Liver (tissue), 8 donors: ENCODE measurements at regions not wholly inside any gene's neighbourhood (a gene's known extent, or its start where the extent isn't known, plus 50 kb on each side); places are given as distances from the start of the nearest gene placed in this dataset.

Experiments
- DNase-seq: peaks from one replicate; pipeline ENCODE4 v3.0.0-alpha.2; 2017; ENCODE audit warnings: low spot score
- H3K27ac ChIP-seq, 2 donors: one replicate each; pipeline ENCODE4 v1.7.0; 2013; ENCODE audit warnings: inconsistent platforms in 2 of 2, low read length in 2 of 2, control low read depth in 1 of 2, low read depth in 1 of 2, mild to moderate bottlenecking in 1 of 2
- H3K27me3 ChIP-seq, 4 donors: one replicate each; pipeline versions ENCODE4 v1.6.1 to v1.7.0; 2013; ENCODE audit warnings: low read length in 3 of 4, inconsistent platforms in 1 of 4, mild to moderate bottlenecking in 1 of 4, moderate library complexity in 1 of 4; ENCODE audit not compliant: control insufficient read depth in 4 of 4, insufficient read depth in 4 of 4
- H3K36me3 ChIP-seq, 4 donors: one replicate each; pipeline versions ENCODE4 v1.6.1 to v1.7.0; 2013; ENCODE audit warnings: low read length in 3 of 4, mild to moderate bottlenecking in 3 of 4, low read depth in 1 of 4, moderate library complexity in 1 of 4; ENCODE audit not compliant: control insufficient read depth in 4 of 4, insufficient read depth in 3 of 4
- H3K4me1 ChIP-seq, 4 donors: one replicate each; pipeline versions ENCODE4 v1.6.1 to v1.7.0; 2013; ENCODE audit warnings: low read length in 3 of 4, mild to moderate bottlenecking in 3 of 4, moderate library complexity in 1 of 4; ENCODE audit not compliant: control insufficient read depth in 4 of 4, insufficient read depth in 4 of 4
- H3K4me3 ChIP-seq, 3 donors: one replicate each; pipeline versions ENCODE4 v1.6.1 to v1.7.0; 2013; ENCODE audit warnings: low read length in 3 of 3, control low read depth in 1 of 3, low read depth in 1 of 3, mild to moderate bottlenecking in 1 of 3
- H3K9ac ChIP-seq, 2 donors: one replicate each; pipeline ENCODE4 v1.7.0; 2013; ENCODE audit warnings: low read length in 2 of 2, mild to moderate bottlenecking in 2 of 2, moderate library complexity in 2 of 2, control low read depth in 1 of 2, low read depth in 1 of 2
- H3K9me3 ChIP-seq, 4 donors: one replicate each; pipeline versions ENCODE4 v1.6.1 to v1.7.0; 2013; ENCODE audit warnings: low read length in 3 of 4; ENCODE audit not compliant: control insufficient read depth in 4 of 4
- ATF3 ChIP-seq: IDR thresholded peaks from 2 replicates; pipeline ENCODE4 v1.6.1; 2016; ENCODE audit warnings: antibody characterized with exemption
- CTCF ChIP-seq: fragments of 150-350 bp; IDR thresholded peaks from 2 replicates; pipeline ENCODE4 v1.5.1; 2017; ENCODE audit warnings: improper control_type of control experiment, low read depth, low read length; ENCODE audit not compliant: missing input control
- EGR1 ChIP-seq, 2 donors: IDR thresholded peaks; 2 replicates each; pipeline ENCODE4 v1.6.1; 2016 to 2018; ENCODE audit warnings: antibody characterized with exemption in 2 of 2, low read depth in 2 of 2
- FOXA1 ChIP-seq: IDR thresholded peaks from 2 replicates; pipeline ENCODE4 v1.6.1; 2016; ENCODE audit warnings: antibody characterized with exemption
- FOXA2 ChIP-seq: IDR thresholded peaks from 2 replicates; pipeline ENCODE4 v1.6.1; 2016; ENCODE audit warnings: antibody characterized with exemption
- GABPA ChIP-seq, 2 donors: IDR thresholded peaks in 1 of 2; conservative IDR thresholded peaks in 1 of 2; 2 replicates each; pipeline ENCODE4 v1.6.1; 2016; ENCODE audit warnings: antibody characterized with exemption in 2 of 2, mild to moderate bottlenecking in 1 of 2, moderate library complexity in 1 of 2
- HNF4A ChIP-seq, 2 donors: conservative IDR thresholded peaks; 2 replicates each; pipeline ENCODE4 v1.6.1; 2016; ENCODE audit warnings: antibody characterized with exemption in 2 of 2, mild to moderate bottlenecking in 2 of 2
- HNF4G ChIP-seq: IDR thresholded peaks from 2 replicates; pipeline ENCODE4 v1.6.1; 2016; ENCODE audit warnings: antibody characterized with exemption
- JUND ChIP-seq, 2 donors: IDR thresholded peaks; 2 replicates each; pipeline ENCODE4 v1.6.1; 2016; ENCODE audit warnings: antibody characterized with exemption in 2 of 2
- MAX ChIP-seq: IDR thresholded peaks from 2 replicates; pipeline ENCODE4 v1.6.1; 2016; ENCODE audit warnings: antibody characterized with exemption
- NR2F2 ChIP-seq: IDR thresholded peaks from 2 replicates; pipeline ENCODE4 v1.6.1; 2016; ENCODE audit warnings: antibody characterized with exemption
- RAD21 ChIP-seq, 2 donors: IDR thresholded peaks; 2 replicates each; pipeline ENCODE4 v1.6.1; 2016; ENCODE audit warnings: antibody characterized with exemption in 2 of 2, mild to moderate bottlenecking in 2 of 2
- REST ChIP-seq: IDR thresholded peaks from 2 replicates; pipeline ENCODE4 v1.6.1; 2016; ENCODE audit warnings: antibody characterized with exemption, mild to moderate bottlenecking
- RXRA ChIP-seq, 2 donors: IDR thresholded peaks; 2 replicates each; pipeline ENCODE4 v1.6.1; 2017 to 2018; ENCODE audit warnings: antibody characterized with exemption in 2 of 2, mild to moderate bottlenecking in 1 of 2
- SP1 ChIP-seq: IDR thresholded peaks from 2 replicates; pipeline ENCODE4 v1.6.1; 2018; ENCODE audit warnings: antibody characterized with exemption, mild to moderate bottlenecking
- TAF1 ChIP-seq: conservative IDR thresholded peaks from 2 replicates; pipeline ENCODE4 v1.6.1; 2016; ENCODE audit warnings: antibody characterized with exemption, mild to moderate bottlenecking
- YY1 ChIP-seq: IDR thresholded peaks from 2 replicates; pipeline ENCODE4 v1.6.1; 2016; ENCODE audit warnings: antibody characterized with exemption, mild to moderate bottlenecking
- ZBTB33 ChIP-seq: IDR thresholded peaks from 2 replicates; pipeline ENCODE4 v1.6.1; 2016; ENCODE audit warnings: antibody characterized with exemption
- WGBS: extraction: QIAGEN DNeasy Blood & Tissue Kit; methylation state at CpG from one replicate; pipeline ENCODE4 v1.1.7; 2013; 5-methylcytosine and 5-hydroxymethylcytosine counted together
- donor health status: healthy.
- donor health status: healthy.
- donor health status: healthy.
- donor health status: healthy.
- donor health status: healthy.

- Histone ChIP-seq H3K27me3 (no peaks in the 10 kb centered on the region), H3K4me1 (no peaks in the 10 kb centered on the region), H3K9me3 (no peaks in the 10 kb centered on the region), H3K36me3 (no peaks in the 10 kb centered on the region), H3K9ac (no peak overlapping the region), H3K27ac (no peak overlapping the region), H3K4me3 (no peak overlapping the region)
- TF ChIP-seq ATF3 (no peak), NR2F2 (no peak), GABPA (IDR thresholded peaks at IDR 0.05 in 1 of 2, conservative IDR thresholded peaks at IDR 0.05 in 1 of 2) (no peak), HNF4G (no peak)
- no peak for DNase-seq
- 71% methylated on average over 1 of the region's 1 CpG for WGBS
Measured at GRCh38 chr4:65880594-65880993, 210.3 kb upstream of the EPHA5 start.

GRCh38 chr4:65868096-65868824 is 198.0 kb upstream of the EPHA5 start:
- H3K27ac ChIP-seq = no peak overlapping the region
- H3K4me1 ChIP-seq = no peaks in the 10 kb centered on the region
- no peak for DNase-seq
- no peaks in the 10 kb centered on the region for H3K9me3 ChIP-seq
- no peak overlapping the region for H3K4me3 ChIP-seq
- TF ChIP-seq NR2F2 (no peak), HNF4G (no peak), REST (no peak), CTCF (no peak), SP1 (no peak), FOXA1 (no peak), GABPA (IDR thresholded peaks at IDR 0.05 in 1 of 2, conservative IDR thresholded peaks at IDR 0.05 in 1 of 2) (no peak), ZBTB33 (no peak), EGR1 (IDR thresholded peaks at IDR 0.05; ENCODE audit: low read depth in 2 of 2) (no peak), YY1 (no peak), RXRA (IDR thresholded peaks at IDR 0.05) (no peak), MAX (no peak), ATF3 (no peak), RAD21 (IDR thresholded peaks at IDR 0.05) (no peak), JUND (IDR thresholded peaks at IDR 0.05) (no peak), HNF4A (conservative IDR thresholded peaks at IDR 0.05) (no peak), FOXA2 (no peak), TAF1 (no peak)
- 76% methylated on average over 4 of the region's 4 CpGs for WGBS
- H3K27me3 ChIP-seq = no peaks in the 10 kb centered on the region
- no peaks in the 10 kb centered on the region for H3K36me3 ChIP-seq
- H3K9ac ChIP-seq = no peak overlapping the region
